HCT116 (cell line): ENCODE measurements at regions not wholly inside any gene's neighbourhood (a gene's known extent, or its start where the extent isn't known, plus 50 kb on each side); places are given as distances from the start of the nearest gene placed in this dataset.

Source experiments
- ATAC-seq: fragments of 200-7000 bp; cut with Tn5 transposase; 2 replicates; pipeline ENCODE4 v1.9.1; 2020; ENCODE audit warnings: mild to moderate bottlenecking, moderate library complexity
- BruUV-seq: library from RNA; stranded (reverse); fragments of 400-500 nt; replicated peaks from 2 replicates; lab custom pipeline; 2021; lab: Mats Ljungman, UMichigan
- CTCF ChIA-PET: fragments of 300-600 bp; sonication (Branson Sonifier 250); formaldehyde crosslinking; loops from one replicate; lab custom pipeline; 2021; ENCODE audit warnings: antibody characterized with exemption; lab: Charles Lee
- POLR2A ChIA-PET: fragments of 300-600, 350-600 bp; sonication (Branson Sonifier 250); formaldehyde crosslinking; loops from one replicate; lab custom pipeline; 2021; ENCODE audit warnings: antibody characterized with exemption; lab: Charles Lee
- RAD21 ChIA-PET, 2 experiments: fragments of 300-600 bp; sonication (Branson Sonifier 250); formaldehyde crosslinking; loops; one replicate each; lab custom pipeline; 2023; ENCODE audit warnings: low total read pairs in 2 of 2; ENCODE audit not compliant: uncharacterized antibody in 2 of 2, unreplicated experiment in 2 of 2, low non-redundant PET in 1 of 2; lab: Charles Lee
- DNase-seq: peaks from one replicate; pipeline ENCODE4 v3.0.0-alpha.2; 2010; ENCODE audit warnings: low read depth, low spot score
- H2AFZ ChIP-seq: fragments of 200-600 bp; shearing (Covaris generic), sonication (generic); 2 replicates; pipeline ENCODE4 v1.6.1; 2017; ENCODE audit warnings: low read depth, mixed run types, mixed read lengths, antibody characterized with exemption, low read length; ENCODE audit not compliant: poor library complexity, severe bottlenecking
- H3K27ac ChIP-seq: 2 replicates; pipeline ENCODE4 v1.5.1; 2012; ENCODE audit warnings: low read depth, low read length
- H3K27me3 ChIP-seq: fragments of 200-600 bp; sonication (generic); 2 replicates; pipeline ENCODE4 v1.6.1; 2016; ENCODE audit warnings: mixed run types, low read length, mixed read lengths; ENCODE audit not compliant: insufficient read depth
- H3K36me3 ChIP-seq, 2 experiments: fragments of 200-500 bp in 1 of 2; fragments of 200-600 bp in 1 of 2; sonication (Bioruptor generic) in 1 of 2; sonication (generic) in 1 of 2; 2 replicates each; pipeline versions ENCODE4 v1.5.1 to v1.6.1; 2014 to 2016; ENCODE audit warnings: low read length in 2 of 2, inconsistent platforms in 1 of 2, mixed read lengths in 1 of 2, mixed run types in 1 of 2; ENCODE audit not compliant: insufficient read depth in 2 of 2, control insufficient read depth in 1 of 2
- H3K4me1 ChIP-seq, 2 experiments: fragments of 200-600 bp in 1 of 2; sonication (generic) in 1 of 2; 2 replicates each; pipeline versions ENCODE4 v1.5.1 to v1.6.1; 2012 to 2017; ENCODE audit warnings: low read length in 2 of 2, inconsistent platforms in 1 of 2, mild to moderate bottlenecking in 1 of 2, mixed read lengths in 1 of 2, mixed run types in 1 of 2, moderate library complexity in 1 of 2; ENCODE audit not compliant: insufficient read depth in 2 of 2, control insufficient read depth in 1 of 2
- H3K4me2 ChIP-seq: fragments of 200-600 bp; sonication (generic); 2 replicates; pipeline ENCODE4 v1.6.1; 2017; ENCODE audit warnings: mixed run types, low read length, mixed read lengths
- H3K4me3 ChIP-seq, 2 experiments: fragments of 200-600 bp in 1 of 2; sonication (generic) in 1 of 2; replicated peaks in 1 of 2; 2 replicates each; pipeline ENCODE4 v1.5.1; 2011 to 2016; ENCODE audit warnings: low read length in 2 of 2, control low read depth in 1 of 2, low read depth in 1 of 2, mild to moderate bottlenecking in 1 of 2, mixed read lengths in 1 of 2, mixed run types in 1 of 2
- H3K79me2 ChIP-seq: fragments of 200-600 bp; sonication (generic); 2 replicates; pipeline ENCODE4 v1.6.1; 2017; ENCODE audit warnings: mild to moderate bottlenecking, mixed run types, low read length, moderate library complexity, mixed read lengths; ENCODE audit not compliant: insufficient read depth
- H3K9ac ChIP-seq: fragments of 200-600 bp; sonication (generic); 2 replicates; pipeline ENCODE4 v1.6.1; 2016; ENCODE audit warnings: low read length, mixed read lengths
- H3K9me2 ChIP-seq: fragments of 200-600 bp; sonication (generic), shearing (Covaris generic); 2 replicates; pipeline ENCODE4 v1.6.1; 2017; ENCODE audit warnings: mixed run types, mild to moderate bottlenecking, moderate library complexity; ENCODE audit not compliant: insufficient read depth
- H3K9me3 ChIP-seq, 2 experiments: fragments of 200-500 bp in 1 of 2; fragments of 200-600 bp in 1 of 2; sonication (Bioruptor generic) in 1 of 2; sonication (generic) in 1 of 2; 2 replicates each; pipeline ENCODE4 v1.6.1; 2014 to 2017; ENCODE audit warnings: low read length in 2 of 2, mixed read lengths in 2 of 2, inconsistent platforms in 1 of 2, low read depth in 1 of 2, mild to moderate bottlenecking in 1 of 2, mixed run types in 1 of 2, moderate library complexity in 1 of 2; ENCODE audit not compliant: control insufficient read depth in 1 of 2, insufficient read depth in 1 of 2
- H4K20me1 ChIP-seq: fragments of 200-600 bp; sonication (generic), shearing (Covaris generic); 2 replicates; pipeline ENCODE4 v1.6.1; 2017; ENCODE audit warnings: mixed run types, mild to moderate bottlenecking, moderate library complexity; ENCODE audit not compliant: insufficient read depth
- ATF3 ChIP-seq: IDR thresholded peaks from 2 replicates; pipeline ENCODE4 v1.6.1; 2012
- CBX3 ChIP-seq: IDR thresholded peaks from 2 replicates; pipeline ENCODE4 v1.6.1; 2012; ENCODE audit warnings: low read depth
- CEBPB ChIP-seq: IDR thresholded peaks from 2 replicates; pipeline ENCODE4 v1.6.1; 2012; ENCODE audit warnings: low read depth
- CTCF ChIP-seq, 3 experiments: fragments of 200-600 bp in 1 of 3; sonication (generic) in 1 of 3; IDR thresholded peaks in 2 of 3; conservative IDR thresholded peaks in 1 of 3; 2 replicates each; pipeline ENCODE4 v1.5.1; 2012 to 2017; ENCODE audit warnings: low read depth in 2 of 3, low read length in 2 of 3, antibody characterized with exemption in 1 of 3, borderline replicate concordance in 1 of 3, control low read depth in 1 of 3, mild to moderate bottlenecking in 1 of 3, mixed read lengths in 1 of 3, mixed run types in 1 of 3, moderate library complexity in 1 of 3; ENCODE audit not compliant: insufficient read depth in 1 of 3
- EGR1 ChIP-seq: IDR thresholded peaks from 2 replicates; pipeline ENCODE4 v1.6.1; 2012; ENCODE audit warnings: low read depth
- EZH2phosphoT487 ChIP-seq: fragments of 200-600 bp; IDR thresholded peaks from 2 replicates; pipeline ENCODE4 v1.6.1; 2018; ENCODE audit warnings: antibody characterized with exemption, borderline replicate concordance
- FOSL1 ChIP-seq: IDR thresholded peaks from 2 replicates; pipeline ENCODE4 v1.6.1; 2012; ENCODE audit warnings: low read depth
- MAX ChIP-seq: IDR thresholded peaks from 2 replicates; pipeline ENCODE4 v1.6.1; 2012
- POLR2A ChIP-seq: IDR thresholded peaks from 2 replicates; pipeline ENCODE4 v1.7.0; 2011; ENCODE audit warnings: borderline replicate concordance; ENCODE audit not compliant: insufficient read depth, insufficient read length; ENCODE audit errors: extremely low read depth
- POLR2AphosphoS5 ChIP-seq: IDR thresholded peaks from 2 replicates; pipeline ENCODE4 v1.6.1; 2011; ENCODE audit warnings: mild to moderate bottlenecking, low read depth, low read length, moderate library complexity
- RAD21 ChIP-seq: IDR thresholded peaks from 2 replicates; pipeline ENCODE4 v1.6.1; 2012; ENCODE audit warnings: low read depth, mild to moderate bottlenecking
- SP1 ChIP-seq: IDR thresholded peaks from 2 replicates; pipeline ENCODE4 v1.6.1; 2012; ENCODE audit warnings: low read depth
- SRF ChIP-seq: IDR thresholded peaks from 2 replicates; pipeline ENCODE4 v1.6.1; 2012; ENCODE audit warnings: low read depth
- ZBTB33 ChIP-seq: IDR thresholded peaks from 2 replicates; pipeline ENCODE4 v1.6.1; 2011; ENCODE audit warnings: mild to moderate bottlenecking, low read length, moderate library complexity; ENCODE audit not compliant: insufficient replicate concordance; ENCODE audit errors: extremely low read depth
- ZFX ChIP-seq: fragments of 450-650 bp; IDR thresholded peaks from 2 replicates; pipeline ENCODE4 v1.6.1; 2017
- ZNF274 ChIP-seq: fragments of 200-500 bp; sonication (Bioruptor generic); IDR thresholded peaks from 2 replicates; pipeline ENCODE4 v1.6.1; 2014; ENCODE audit warnings: mild to moderate bottlenecking, low read depth, low read length, inconsistent platforms
- intact Hi-C: fragments of 100-400 bp; cut with micrococcal nuclease; formaldehyde crosslinking; loops from 2 replicates; pipeline ENCODE4 v1.10.0; 2022

GRCh38 chr21:14829685-14830084 is 235.1 kb downstream of the NRIP1 start:
- intact Hi-C loops = no loop called here
- H3K79me2 ChIP-seq = no peaks in the 10 kb centered on the region
- no peak overlapping the region for H3K27ac ChIP-seq
- no peak overlapping the region for H2AFZ ChIP-seq
- no peak overlapping the region for H3K9ac ChIP-seq
- no TSS peak for BruUV-seq
- ATAC-seq (no peak), DNase-seq (no peak)
- H3K27me3 ChIP-seq = no peaks in the 10 kb centered on the region
- H4K20me1 ChIP-seq = no peaks in the 10 kb centered on the region
- no peaks in the 10 kb centered on the region for H3K4me1 ChIP-seq
- ChIA-PET POLR2A (no interaction called here), CTCF (no interaction called here), RAD21 (no interaction called here)
- no peak overlapping the region for H3K4me3 ChIP-seq
- no peak for TF ChIP-seq EGR1
- no peak for TF ChIP-seq CBX3
- no peak for TF ChIP-seq ATF3
- TF ChIP-seq CEBPB = no peak
- H3K4me2 ChIP-seq = no peak overlapping the region
- H3K36me3 ChIP-seq = no peaks in the 10 kb centered on the region
- no peaks in the 10 kb centered on the region for H3K9me2 ChIP-seq
- no peaks in the 10 kb centered on the region; a peak in 1 of 4 replicates for H3K9me3 ChIP-seq

- intact Hi-C loops = no loop called here
- no TSS peak for BruUV-seq
- H3K36me3 ChIP-seq = no peaks in the 10 kb centered on the region
- DNase-seq (no peak), ATAC-seq (no peak)
- H3K4me2 ChIP-seq = no peak overlapping the region
- H3K9ac ChIP-seq = no peak overlapping the region
- H3K4me3 ChIP-seq = no peak overlapping the region
- ChIA-PET RAD21 (no interaction called here), POLR2A (no interaction called here), CTCF (no interaction called here)
- no peaks in the 10 kb centered on the region for H4K20me1 ChIP-seq
- no peaks in the 10 kb centered on the region for H3K4me1 ChIP-seq
- H3K9me2 ChIP-seq = no peaks in the 10 kb centered on the region
- no peak overlapping the region for H2AFZ ChIP-seq
- no peak overlapping the region for H3K27ac ChIP-seq
- H3K79me2 ChIP-seq = no peaks in the 10 kb centered on the region
- no peaks in the 10 kb centered on the region; a peak in 1 of 4 replicates for H3K9me3 ChIP-seq
- H3K27me3 ChIP-seq = no peaks in the 10 kb centered on the region
- TF ChIP-seq POLR2A = no peak
- TF ChIP-seq CEBPB = no peak
- TF ChIP-seq FOSL1 = no peak
- no peak for TF ChIP-seq ZNF274
- TF ChIP-seq EZH2phosphoT487 = no peak
- TF ChIP-seq EGR1 = no peak
- no peak for TF ChIP-seq RAD21
- no peak for TF ChIP-seq ZBTB33
- TF ChIP-seq ZFX = no peak
- TF ChIP-seq POLR2AphosphoS5 = no peak
- no peak for TF ChIP-seq CTCF (IDR thresholded peaks at IDR 0.05 in 2 of 3, conservative IDR thresholded peaks at IDR 0.05 in 1 of 3; ENCODE audit: borderline replicate concordance in 1 of 3, insufficient read depth in 1 of 3, low read depth in 2 of 3, low read length in 2 of 3)
- no peak for TF ChIP-seq SRF
- TF ChIP-seq ATF3 = no peak
- no peak for TF ChIP-seq MAX
- no peak for TF ChIP-seq SP1
Observed at GRCh38 chr21:14827468-14827867, 237.3 kb downstream of the NRIP1 start.
